Spleen (tissue), 7 donors: ENCODE measurements at regions not wholly inside any gene's neighbourhood (a gene's known extent, or its start where the extent isn't known, plus 50 kb on each side); places are given as distances from the start of the nearest gene placed in this dataset.

Source experiments
- CTCF ChIP-seq, 11 experiments: fragments of 200-600 bp in 7 of 11; fragments of 450-650 bp in 4 of 11; sonication (generic) in 4 of 11; IDR thresholded peaks in 8 of 11; conservative IDR thresholded peaks in 3 of 11; 1 replicate in 7 of 11; 2 replicates in 4 of 11; pipeline versions ENCODE4 v1.4.0 to v1.8.0; 2016 to 2021; ENCODE audit warnings: antibody characterized with exemption in 11 of 11, inconsistent platforms in 4 of 11, mild to moderate bottlenecking in 1 of 11
- POLR2A ChIP-seq, 3 donors: fragments of 450-650 bp; IDR thresholded peaks; one replicate each; pipeline ENCODE4 v1.5.1; 2017; ENCODE audit warnings: antibody characterized with exemption in 3 of 3, mild to moderate bottlenecking in 1 of 3
- POLR2AphosphoS5 ChIP-seq, 3 donors: sonication (generic); formaldehyde crosslinking; IDR thresholded peaks; one replicate each; pipeline ENCODE4 v1.5.1; 2017; ENCODE audit warnings: antibody characterized with exemption in 3 of 3
- donor health status: DM: no; HTN: no; CAD: no; lungs with moderate emphysema.
- donor health status: DM: no; HTN: no; CAD: no.
- donor health status: DM: no; HTN: no; CAD: no.

GRCh38 chr6:140599916-140600315 lies 1225.5 kb upstream of the CITED2 start:
- TF ChIP-seq CTCF (IDR thresholded peaks at IDR 0.05 in 8 of 11, conservative IDR thresholded peaks at IDR 0.05 in 3 of 11) = no peak
- no peak for TF ChIP-seq POLR2AphosphoS5 (IDR thresholded peaks at IDR 0.05)
- no peak for TF ChIP-seq POLR2A (IDR thresholded peaks at IDR 0.05)
